ENCODE measurements at regions not wholly inside any gene's neighbourhood (a gene's known extent, or its start where the extent isn't known, plus 50 kb on each side); places are given as distances from the start of the nearest gene placed in this dataset.
"Not testable (repeated sequence)": the region's sequence is repeated elsewhere in the genome, so short reads cannot be mapped to it uniquely, and the experiment has no call there.

- CTCF ChIA-PET: interaction anchor here (1.3 kb wide), 1 partner anchor 65 kb away, joined by 3 read pairs; no protein-coding TSS in a partner anchor
- DNase-seq (ENCODE audit: extremely low spot score): no peak
- no peak for TF ChIP-seq CTCF (IDR thresholded peaks at IDR 0.05; ENCODE audit: control extremely low read depth, extremely low read depth, low read depth, missing control alignments)
- POLR2A ChIA-PET: no interaction called here
These were observed 134.7 kb upstream of the ETV3 start for GRCh38 chr1:157272729-157273524.

- ChIA-PET POLR2A (no interaction called here), CTCF (no interaction called here)
- TF ChIP-seq CTCF (IDR thresholded peaks at IDR 0.05; ENCODE audit: control extremely low read depth, extremely low read depth, low read depth, missing control alignments): no peak
- DNase-seq (ENCODE audit: extremely low spot score): no peak
These were observed 134.1 kb upstream of the ETV3 start for GRCh38 chr1:157272264-157272663.

- CTCF ChIA-PET: interaction anchor here (1.0 to 1.2 kb wide), 2 partner anchors 9 to 197 kb away, joined by 3 to 4 read pairs; no protein-coding TSS in a partner anchor
- DNase-seq (ENCODE audit: extremely low spot score): no peak
- TF ChIP-seq CTCF (IDR thresholded peaks at IDR 0.05; ENCODE audit: control extremely low read depth, extremely low read depth, low read depth, missing control alignments): no peak
- POLR2A ChIA-PET: no interaction called here
These were observed 132.6 kb upstream of the ETV3 start for GRCh38 chr1:157270705-157271274.

GRCh38 chr1:157269656-157270375 lies 131.6 kb upstream of the ETV3 start:
- TF ChIP-seq CTCF (IDR thresholded peaks at IDR 0.05; ENCODE audit: control extremely low read depth, extremely low read depth, low read depth, missing control alignments): no peak
- DNase-seq (ENCODE audit: extremely low spot score): peak; percentile 26
- POLR2A ChIA-PET: no interaction called here
- CTCF ChIA-PET: no interaction called here

GRCh38 chr1:157262891-157263290 lies 124.7 kb upstream of the ETV3 start:
- no peak for TF ChIP-seq CTCF (IDR thresholded peaks at IDR 0.05; ENCODE audit: control extremely low read depth, extremely low read depth, low read depth, missing control alignments)
- ChIA-PET POLR2A (no interaction called here), CTCF (no interaction called here)
- no peak for DNase-seq (ENCODE audit: extremely low spot score)

- ChIA-PET POLR2A (no interaction called here), CTCF (interaction anchor here (1.7 kb wide), 1 partner anchor 9 kb away, joined by 4 read pairs; no protein-coding TSS in a partner anchor)
- TF ChIP-seq CTCF (IDR thresholded peaks at IDR 0.05; ENCODE audit: control extremely low read depth, extremely low read depth, low read depth, missing control alignments): no peak
- no peak for DNase-seq (ENCODE audit: extremely low spot score)
These were observed 124.2 kb upstream of the ETV3 start for GRCh38 chr1:157262422-157262821.

GRCh38 chr1:157255891-157256290 lies 117.7 kb upstream of the ETV3 start:
- DNase-seq (ENCODE audit: extremely low spot score); CTCF ChIA-PET; POLR2A ChIA-PET: not testable (repeated sequence)

- DNase-seq (ENCODE audit: extremely low spot score); POLR2A ChIA-PET; CTCF ChIA-PET: not testable (repeated sequence)
These were observed 116.0 kb upstream of the ETV3 start for GRCh38 chr1:157254183-157254582.

Data from GM10248 (cell line).